ENCODE measurements at regions not wholly inside any gene's neighbourhood (a gene's known extent, or its start where the extent isn't known, plus 50 kb on each side); places are given as distances from the start of the nearest gene placed in this dataset.

- TF ChIP-seq CTCF (IDR thresholded peaks at IDR 0.05) (no peak), RFX5 (IDR thresholded peaks at IDR 0.05) (no peak), POLR2A (IDR thresholded peaks at IDR 0.05; ENCODE audit: low read length) (no peak), ESRRA (IDR thresholded peaks at IDR 0.05; ENCODE audit: borderline replicate concordance, low read length) (no peak)
These were observed 74.3 kb upstream of the MLN start for GRCh38 chr6:33877982-33878535.

Measured in A549 (cell line).